HS-5 (cell line): ENCODE measurements at regions not wholly inside any gene's neighbourhood (a gene's known extent, or its start where the extent isn't known, plus 50 kb on each side); places are given as distances from the start of the nearest gene placed in this dataset.

ENCODE experiments used
- DNase-seq: peaks from one replicate; pipeline ENCODE4 v3.0.0-alpha.2; 2012; ENCODE audit warnings: low read depth

DNA sequence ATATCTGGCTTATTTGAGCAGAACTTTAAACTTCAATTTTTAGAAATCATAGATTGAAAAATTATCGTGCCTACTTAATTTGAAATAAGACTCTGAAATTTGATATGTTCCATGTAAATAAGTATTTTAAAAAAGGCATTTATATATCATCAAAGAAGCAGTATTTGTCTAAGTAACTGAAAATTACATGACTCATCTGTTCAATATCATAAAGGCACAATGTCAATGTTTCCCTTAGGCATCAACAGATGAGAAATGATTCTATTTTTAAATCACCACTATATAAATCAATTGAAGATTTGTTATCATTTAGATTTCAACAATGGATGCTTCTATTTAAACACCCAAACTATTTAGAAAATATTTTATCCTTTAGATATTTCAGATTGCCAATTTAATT lies 142.9 kb upstream of the POU5F2 start:
- no peak for DNase-seq

DNA sequence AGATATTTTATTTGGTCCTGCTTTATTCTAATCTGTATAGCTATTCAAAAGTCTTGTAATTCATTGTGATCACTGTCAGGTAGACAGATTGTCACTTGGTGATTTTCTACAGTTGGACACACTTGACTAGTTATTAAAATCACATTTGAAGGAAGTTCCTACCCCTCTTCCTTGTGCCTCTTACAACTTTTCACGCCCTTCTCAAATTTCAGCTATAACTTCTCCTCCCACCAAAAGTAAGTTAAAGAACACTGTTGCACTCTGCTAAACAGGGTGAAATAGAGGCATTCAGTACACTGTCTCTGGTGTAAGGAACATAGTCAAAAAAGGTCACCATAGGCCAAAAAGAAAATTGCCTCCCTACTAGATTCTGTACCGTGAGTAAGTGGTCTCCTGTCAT lies 142.1 kb upstream of the POU5F2 start:
- DNase-seq, result no peak

DNA sequence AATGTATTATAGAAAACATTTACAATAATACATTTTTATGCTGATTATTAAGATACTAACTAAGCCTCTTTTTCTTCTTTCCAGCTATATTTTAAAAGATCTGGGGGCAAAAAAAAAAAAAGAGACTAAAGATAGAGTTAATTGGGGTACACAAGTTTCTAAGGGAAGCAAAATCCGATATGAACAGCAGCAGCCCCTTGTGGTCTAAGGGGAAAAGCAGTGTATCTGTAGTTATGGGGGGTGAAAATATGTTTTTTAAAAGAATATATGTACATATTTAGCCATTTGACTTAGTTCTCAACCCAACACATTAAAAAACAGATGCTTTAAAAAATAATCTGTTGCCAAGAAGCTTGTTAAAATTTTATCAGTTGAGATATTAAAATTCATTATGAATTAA lies 134.3 kb upstream of the POU5F2 start:
- DNase-seq, result no peak

DNA sequence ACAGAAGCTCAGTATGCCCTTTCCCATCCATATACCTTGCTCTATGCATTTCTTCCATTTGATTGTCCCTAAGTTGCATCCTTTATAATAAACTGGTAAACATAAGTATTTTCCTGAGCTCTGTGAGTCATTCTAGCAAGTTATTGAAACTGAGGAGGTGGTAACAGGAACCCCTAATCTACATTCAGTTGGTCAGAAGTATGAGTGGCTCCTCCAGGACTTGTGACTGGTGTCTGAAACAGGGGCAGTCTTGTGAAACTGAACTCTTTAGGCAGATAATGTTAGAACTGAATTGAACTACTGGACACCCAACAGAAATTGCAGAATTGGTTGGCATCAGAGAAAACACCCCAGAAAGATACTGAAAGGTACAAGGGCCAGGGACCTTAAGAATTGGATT lies 133.1 kb upstream of the POU5F2 start:
- no peak for DNase-seq

DNA sequence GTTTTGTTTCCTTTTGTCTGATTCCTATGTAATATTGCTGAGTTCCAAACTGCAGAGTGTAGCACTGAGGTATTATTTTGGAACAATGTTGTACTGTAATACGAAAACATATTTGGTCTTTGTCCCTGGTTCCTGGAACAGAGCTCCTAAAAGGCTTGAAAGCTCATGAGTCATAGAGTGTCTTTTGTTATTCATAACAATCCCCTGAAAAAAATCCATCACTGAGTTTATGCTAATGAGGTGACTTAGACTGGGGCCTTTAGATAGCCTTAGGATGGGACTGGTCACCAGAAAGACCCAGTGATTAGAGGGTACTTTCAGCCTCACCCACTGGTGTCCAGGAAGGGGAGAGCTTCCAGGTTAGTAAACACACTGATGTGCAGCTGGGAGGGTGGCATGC lies 132.7 kb upstream of the POU5F2 start:
- DNase-seq, result peak; percentile 18

DNA sequence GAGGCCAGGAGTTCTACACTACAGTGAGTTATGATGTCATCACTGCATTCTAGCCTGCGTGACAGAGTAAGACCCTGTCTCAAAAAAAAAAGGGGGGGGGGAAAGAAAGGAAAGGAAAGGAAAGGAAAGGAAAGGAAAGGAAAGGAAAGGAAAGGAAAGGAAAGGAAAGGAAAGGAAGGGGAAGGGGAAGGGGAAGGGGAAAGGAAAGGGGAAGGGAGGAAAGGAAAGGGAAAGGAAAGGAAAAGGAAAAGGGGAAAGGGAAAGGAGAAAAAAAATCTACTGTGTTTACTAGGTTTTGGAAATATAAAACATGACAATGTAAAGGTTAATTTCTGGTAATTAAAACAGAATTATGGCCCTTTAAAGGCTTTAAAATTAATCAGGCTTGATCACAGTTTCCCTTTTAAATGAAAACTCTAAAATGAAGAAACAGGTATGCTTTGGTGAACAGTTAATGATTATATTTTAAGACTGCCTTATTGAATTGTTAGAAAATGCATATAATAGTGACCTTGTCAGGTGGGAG lies 131.9 kb upstream of the POU5F2 start:
- no peak for DNase-seq

DNA sequence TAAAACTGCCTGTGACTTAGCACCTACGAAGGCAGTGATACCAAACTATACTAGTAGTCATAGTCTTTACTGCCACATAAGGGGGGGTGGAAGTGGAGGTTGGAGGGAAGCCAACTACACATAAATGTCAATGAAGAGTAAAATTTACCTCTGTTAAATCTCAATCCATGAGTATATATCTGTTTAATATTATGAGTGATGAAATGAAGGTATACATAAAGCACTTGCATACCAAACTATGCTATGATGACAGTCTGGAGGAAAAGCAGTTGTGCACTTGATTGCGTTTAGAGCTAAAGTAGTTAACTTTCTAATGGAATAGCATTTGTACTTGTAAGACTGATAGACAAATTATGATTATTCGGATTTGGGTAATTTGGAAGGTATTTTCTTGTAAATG lies 129.2 kb upstream of the POU5F2 start:
- DNase-seq, result no peak

DNA sequence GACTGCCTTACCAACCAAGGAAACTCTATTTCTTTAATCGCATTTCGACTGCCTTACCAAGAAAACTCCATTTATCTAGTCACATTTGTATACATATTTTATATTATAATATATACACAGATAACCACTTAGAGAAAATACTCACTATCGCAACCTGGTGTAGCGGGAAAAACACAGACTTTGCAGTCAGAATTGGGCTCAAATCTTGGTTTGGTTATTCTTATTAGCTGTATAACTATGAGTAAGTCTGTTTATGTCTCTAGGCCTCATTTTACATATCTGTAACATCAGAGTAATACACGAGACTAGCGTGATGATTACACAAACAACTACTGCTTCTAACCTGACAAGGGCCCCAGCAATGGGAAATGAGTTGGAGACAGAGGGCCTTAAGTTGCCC lies 127.5 kb upstream of the POU5F2 start:
- DNase-seq, result no peak

DNA sequence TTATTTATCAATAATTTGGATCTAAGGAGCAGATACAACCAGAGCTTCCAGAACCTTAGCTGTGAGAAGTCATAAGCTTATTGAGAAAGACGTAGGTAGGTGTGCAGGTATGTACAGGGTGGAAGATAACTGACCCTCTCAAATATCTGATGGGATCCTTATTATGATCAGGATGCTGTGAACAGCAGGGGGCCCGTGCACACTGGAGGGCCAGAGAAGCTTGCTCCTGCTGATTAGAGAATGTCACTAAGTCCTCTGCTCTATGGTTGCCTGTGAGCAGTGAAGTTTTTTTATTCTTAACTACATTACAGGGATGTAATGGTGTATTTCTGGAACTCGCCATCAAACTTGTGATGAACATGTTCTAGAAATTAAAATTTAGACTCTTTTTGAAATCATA lies 108.9 kb upstream of the POU5F2 start:
- no peak for DNase-seq

DNA sequence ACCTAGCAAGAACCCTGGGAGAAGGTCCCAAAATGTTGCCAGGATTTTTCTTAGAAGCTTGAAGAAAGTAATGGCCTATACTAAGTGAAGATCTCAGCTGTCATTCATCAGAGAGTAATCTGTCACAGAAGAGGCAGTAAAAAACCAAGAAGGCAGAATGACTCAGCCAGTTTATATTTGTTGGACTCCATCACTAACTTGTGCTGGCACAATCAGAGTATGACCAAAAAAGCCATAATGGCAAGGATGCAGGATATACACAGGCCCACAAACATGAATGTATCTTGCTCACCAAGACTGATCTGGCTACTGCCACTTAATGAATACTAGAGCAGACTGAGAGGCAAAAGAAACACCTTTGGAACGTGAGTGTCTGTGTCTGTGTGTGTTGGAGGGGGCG lies 104.0 kb upstream of the POU5F2 start:
- DNase-seq, result no peak

DNA sequence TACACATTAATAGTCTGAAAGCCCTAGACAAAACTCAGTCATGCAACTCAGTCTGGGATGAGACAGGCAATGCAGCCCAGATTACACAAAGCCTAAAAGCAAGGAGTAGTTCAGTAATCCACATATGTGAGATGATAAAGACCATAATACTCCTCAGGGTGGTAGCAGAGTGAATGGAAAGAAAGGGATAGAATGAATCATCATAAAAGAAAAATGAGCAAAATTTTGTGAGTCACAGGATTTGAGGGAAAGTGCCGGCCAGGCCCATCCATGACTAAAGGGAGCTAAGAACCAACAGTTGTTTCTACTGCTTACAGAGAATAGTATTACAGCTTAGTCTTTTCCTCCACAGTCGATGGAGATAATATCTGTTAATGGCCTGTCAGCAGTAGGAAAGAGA lies 90.0 kb upstream of the POU5F2 start:
- peak; percentile 74 for DNase-seq

DNA sequence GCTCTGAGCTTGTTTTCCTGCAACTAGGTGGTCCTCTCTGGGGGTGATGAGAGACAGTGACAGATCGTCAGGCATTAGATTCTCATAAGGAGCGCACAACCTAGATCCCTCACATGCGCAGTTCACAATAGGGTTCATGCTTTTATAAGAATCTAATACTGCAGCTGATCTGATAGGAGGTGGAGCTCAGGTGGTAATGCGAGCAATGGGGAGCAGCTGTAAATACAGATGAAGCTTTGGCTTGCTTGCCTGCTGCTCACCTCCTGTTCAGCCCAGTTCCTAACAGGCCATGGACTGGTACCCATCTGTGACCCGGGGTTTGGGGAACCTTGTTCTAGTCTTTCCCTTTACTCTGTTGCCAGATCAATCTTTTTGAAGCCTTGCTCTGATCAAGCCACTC lies 89.5 kb upstream of the POU5F2 start:
- no peak for DNase-seq

DNA sequence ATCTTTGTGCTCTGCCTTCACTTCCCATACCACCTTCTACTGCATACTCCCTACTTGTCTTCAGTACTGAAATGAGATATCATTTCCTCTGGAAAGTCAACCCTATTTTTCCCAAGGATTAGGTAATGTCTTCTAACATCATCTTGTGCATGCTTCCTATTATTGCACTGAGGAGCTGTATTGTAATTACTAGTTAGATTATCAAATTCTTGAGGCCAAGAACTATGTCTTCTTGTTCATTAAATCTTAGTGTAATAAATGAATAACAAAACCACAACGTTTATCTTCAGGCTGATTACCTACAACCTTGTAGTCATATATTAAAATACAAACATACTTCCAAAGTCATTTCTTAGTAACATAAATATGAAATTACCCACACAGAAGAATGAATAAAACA lies 87.9 kb upstream of the POU5F2 start:
- DNase-seq, result no peak

DNA sequence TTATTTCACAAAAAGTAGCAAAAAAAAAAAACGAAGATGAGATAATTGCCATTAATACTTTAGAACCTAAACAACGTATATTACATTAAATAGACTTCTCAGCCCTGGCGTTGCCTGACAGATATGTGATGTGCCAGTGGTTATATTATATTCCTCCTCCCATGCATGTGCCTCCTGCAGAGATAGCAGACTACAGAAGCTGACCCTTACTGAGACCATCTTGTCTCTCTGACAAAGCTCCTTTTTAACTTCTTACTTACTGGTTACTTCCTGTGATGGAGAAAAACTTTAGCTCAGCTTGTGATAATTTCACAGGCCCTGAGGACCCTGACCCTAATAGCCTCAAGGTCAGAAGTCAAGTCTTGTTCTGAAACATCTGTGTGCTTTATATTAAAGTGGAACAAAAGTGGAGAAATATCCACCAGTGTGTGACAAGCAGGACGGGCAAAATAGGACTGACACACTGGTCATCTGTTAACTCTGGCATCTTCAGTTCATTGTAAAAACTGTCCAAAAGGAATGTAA lies 80.6 kb upstream of the POU5F2 start:
- no peak for DNase-seq

DNA sequence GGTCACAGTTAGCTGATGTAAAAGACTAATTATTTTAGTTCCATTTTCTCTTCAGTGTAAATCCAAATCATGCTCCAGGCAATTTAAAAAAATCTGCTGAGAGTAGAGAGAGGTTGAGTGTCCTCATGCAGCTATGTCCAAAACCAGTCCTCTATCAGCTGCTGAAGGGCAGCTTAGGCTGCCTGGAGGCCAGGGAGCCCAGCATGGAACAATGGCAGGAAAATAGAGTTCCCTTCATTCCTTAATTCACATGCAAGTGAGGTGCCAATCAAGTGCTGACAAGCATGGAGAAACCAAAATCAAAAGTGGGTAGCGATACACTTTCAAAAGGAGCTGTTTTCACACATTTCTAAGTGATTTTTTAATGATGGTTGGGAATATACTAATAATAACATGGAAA lies 78.3 kb upstream of the POU5F2 start:
- DNase-seq, result no peak

DNA sequence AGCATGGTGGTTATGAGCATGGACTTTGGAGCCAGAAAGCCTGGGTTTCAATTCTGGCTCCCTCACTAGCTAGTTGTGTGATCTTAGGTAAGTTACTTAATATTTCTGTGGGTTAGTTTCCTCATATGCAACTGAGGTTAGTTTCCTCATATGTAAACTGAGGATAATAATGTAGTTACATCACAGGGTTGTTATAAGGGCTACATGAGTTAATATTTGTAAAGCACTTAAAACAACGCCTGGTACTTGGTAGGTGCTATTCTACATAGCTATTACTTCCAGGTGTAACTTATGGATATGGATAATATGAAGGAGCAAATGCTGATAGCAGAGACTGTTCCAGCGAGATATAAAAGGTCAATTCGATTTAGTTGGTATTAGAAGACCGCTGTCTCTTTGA lies 69.4 kb upstream of the POU5F2 start:
- no peak for DNase-seq

DNA sequence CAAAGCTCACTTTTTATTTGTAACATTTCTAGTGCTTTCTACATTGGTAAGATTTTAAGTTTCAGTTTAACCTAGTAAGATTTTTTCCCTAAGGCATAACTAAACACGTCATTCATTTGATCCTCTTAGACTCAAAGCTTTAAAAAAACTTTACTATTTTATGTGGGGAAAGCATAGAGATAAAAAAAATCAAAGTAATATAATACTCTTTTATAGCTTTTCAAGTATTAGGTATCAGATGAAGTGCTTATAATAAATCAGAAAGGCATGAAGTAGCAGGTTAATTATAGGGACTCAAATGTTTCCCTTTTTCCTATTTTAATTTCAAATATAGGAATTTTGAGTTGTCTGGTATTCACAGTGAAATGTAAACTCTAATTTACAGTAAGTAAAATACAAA lies 68.0 kb upstream of the POU5F2 start:
- no peak for DNase-seq

DNA sequence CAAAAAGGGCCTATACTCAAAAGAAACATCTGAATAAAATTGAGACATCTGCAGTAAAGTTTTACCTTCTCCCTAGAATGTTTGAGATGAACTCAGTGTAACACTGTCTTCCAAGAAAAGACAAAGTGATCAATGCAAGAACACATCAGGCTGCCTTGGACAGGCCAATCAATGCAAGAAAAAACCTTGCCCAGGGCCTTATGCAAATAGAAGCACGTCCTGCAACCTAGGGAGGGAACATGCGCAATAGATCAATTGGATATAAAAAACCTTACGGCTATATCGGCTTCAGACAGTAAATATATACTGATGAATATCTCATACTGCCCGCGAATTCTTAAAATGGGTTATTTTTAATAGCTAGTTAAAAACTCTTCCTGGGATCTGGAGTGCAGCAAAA lies 66.4 kb upstream of the POU5F2 start:
- DNase-seq, result no peak

DNA sequence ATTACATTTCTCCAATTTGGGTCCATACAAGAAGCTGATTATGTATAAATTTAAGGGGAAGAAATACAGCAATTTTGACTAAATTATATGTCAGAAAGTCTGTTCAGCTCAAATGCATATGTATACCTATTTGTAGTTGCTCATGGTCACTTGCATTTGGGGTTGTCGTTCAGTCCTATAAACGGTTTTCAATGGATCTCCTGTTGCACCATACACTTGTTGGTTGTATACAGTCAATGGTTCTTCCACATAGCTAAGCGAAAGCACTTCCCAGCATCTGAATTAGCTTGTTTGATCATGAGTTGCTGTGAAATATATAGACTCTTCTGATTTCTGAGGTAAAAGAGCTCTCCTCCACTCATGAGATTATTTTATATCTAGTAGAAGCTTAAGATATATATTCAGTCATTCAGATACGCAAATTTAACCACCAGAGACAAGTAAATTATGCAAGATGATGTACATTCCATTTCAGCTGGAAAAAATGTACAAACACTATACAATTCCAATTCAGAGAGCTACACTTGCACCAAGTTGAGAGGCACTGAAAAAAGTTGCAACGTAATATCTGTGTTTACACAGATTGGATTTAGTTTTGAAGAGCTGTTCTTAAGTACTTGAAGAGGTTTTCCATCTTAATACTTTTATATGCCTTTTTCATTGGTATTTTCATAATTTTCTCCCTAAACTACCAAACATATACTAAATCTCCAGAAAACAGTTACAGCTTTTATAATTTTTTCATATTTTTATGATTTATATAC lies 64.4 kb upstream of the POU5F2 start:
- no peak for DNase-seq

DNA sequence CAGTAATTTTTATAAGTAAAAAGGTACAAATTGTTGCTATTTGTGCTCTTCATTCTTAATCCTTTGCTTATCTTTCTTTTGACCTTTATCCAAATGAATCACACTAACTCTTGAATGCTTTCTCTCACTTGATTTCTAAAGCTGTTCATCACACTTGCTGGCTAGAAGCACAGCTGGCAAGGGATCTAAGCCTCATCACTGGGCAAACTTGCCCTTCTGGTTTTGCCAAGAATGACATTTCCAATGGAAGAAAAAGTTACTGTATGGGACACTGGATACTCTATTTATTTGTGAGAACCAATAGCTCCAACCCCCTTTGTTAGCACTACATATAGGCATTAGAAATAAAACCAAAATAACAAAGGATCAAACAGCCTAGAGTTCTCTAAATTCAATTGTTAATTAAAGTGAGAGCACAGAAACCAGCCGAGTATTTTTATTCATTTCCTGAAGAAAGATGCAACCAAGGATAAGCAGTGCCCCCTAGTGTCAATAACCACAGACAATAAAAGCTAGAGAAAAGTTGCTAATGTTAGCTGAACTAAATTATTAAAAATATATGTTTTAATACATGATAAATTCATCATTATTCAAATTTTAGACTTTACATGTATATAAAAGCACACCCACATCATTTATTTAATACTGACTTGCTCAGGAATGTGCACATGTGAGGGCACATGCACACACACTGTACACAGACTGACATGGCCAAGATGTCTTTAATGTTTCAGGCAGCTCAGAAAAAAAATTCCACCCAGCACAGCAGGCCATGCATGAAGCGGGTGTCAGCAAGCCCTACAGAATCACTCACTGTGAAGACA lies 59.8 kb upstream of the POU5F2 start:
- DNase-seq, result peak; percentile 29

DNA sequence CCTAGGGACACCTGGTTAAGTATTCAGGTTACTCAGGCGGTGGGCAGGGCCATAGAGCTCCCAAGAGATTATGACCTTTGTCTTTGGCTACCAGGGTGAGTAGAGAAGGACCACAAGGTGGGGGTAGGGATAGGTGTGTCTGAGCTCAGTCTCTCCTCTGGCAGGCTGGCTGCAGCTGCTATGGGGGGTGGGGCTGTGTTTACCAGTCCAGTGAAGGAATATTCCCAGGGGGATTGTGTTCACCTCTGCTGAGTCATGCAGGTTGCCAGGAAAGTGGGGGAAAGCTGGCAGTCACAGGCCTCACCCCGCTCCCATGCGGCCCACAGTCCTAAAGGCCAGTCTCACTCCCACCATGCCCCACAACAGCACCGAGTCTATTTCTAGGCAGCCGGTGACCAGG lies 53.6 kb upstream of the POU5F2 start:
- no peak for DNase-seq

DNA sequence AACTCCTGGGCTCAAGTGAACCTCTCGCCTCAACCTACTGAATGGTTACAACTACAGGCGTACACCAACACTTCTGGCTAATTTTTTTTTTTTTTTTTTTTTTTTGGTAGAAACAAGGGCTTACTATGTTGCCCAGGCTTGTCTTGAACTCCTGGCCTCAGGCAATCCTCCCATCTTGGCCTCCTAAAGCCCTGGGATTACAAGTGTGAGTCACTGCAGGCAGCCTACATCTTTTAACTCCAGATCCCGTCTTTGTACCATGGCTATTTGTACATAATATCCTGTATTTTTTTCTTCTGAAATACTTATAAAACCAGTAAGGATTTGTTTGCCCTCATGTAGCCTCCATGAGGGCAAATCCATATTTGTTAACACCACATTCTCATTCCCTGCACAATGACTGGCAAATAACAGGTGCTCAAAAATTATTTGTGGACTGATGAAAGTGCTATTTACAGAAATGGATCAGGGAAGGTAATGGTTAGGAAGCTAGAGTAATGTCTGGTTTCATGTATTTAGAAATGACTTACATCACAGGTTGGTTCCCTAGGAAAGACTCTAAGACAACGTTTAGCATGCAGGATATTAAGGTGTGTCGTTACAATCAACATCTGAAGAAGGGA lies 51.9 kb upstream of the POU5F2 start:
- no peak for DNase-seq

DNA sequence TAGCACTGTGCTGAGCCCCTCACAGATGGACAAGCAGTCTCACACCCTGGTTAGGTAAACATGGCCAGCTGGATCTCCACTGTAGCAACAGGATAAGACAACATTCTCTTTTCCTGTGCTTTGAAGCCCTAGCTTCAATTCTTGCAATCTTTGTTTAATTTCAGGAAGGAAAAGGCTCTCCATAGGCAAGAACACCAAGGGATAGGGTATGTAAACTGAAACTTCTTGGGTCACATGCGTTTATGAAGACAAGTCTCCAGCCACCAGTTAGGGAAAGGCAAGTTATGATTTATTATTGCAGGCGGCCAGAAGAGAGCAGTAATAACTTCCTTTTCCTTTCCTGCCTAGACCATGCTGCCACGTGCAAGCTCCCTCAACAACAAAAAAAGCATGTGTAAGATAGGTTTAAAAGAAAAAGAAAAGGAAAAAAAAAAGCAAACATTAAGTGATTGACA lies 50.1 kb upstream of the POU5F2 start:
- no peak for DNase-seq
